Testis (tissue), 2 donors: ENCODE measurements at regions not wholly inside any gene's neighbourhood (a gene's known extent, or its start where the extent isn't known, plus 50 kb on each side); places are given as distances from the start of the nearest gene placed in this dataset.

Experiments
- DNase-seq: peaks from one replicate; pipeline ENCODE4 v3.0.0-alpha.2; 2019
- H3K27ac ChIP-seq, 2 donors: fragments of 200-600 bp; sonication (generic); one replicate each; pipeline ENCODE4 v1.5.1; 2019
- H3K27me3 ChIP-seq: fragments of 200-600 bp; sonication (generic); one replicate; pipeline ENCODE4 v1.5.1; 2019
- H3K36me3 ChIP-seq: fragments of 200-600 bp; sonication (generic); one replicate; pipeline ENCODE4 v1.5.1; 2017; ENCODE audit warnings: low read depth; ENCODE audit errors: missing control alignments
- H3K4me1 ChIP-seq: fragments of 200-600 bp; sonication (generic); one replicate; pipeline ENCODE4 v1.5.1; 2019
- H3K4me3 ChIP-seq, 2 donors: fragments of 200-600 bp; sonication (generic); one replicate each; pipeline ENCODE4 v1.5.1; 2017 to 2019
- H3K9me3 ChIP-seq: fragments of 200-600 bp; sonication (generic); one replicate; pipeline ENCODE4 v1.5.1; 2017
- POLR2A ChIP-seq: fragments of 450-650 bp; IDR thresholded peaks from one replicate; pipeline ENCODE4 v1.6.1; 2017; ENCODE audit warnings: antibody characterized with exemption, mild to moderate bottlenecking, moderate library complexity
- WGBS, 2 donors: methylation state at CpG; one replicate each; pipeline ENCODE4 v1.1.5; 2018; 5-methylcytosine and 5-hydroxymethylcytosine counted together
- intact Hi-C: fragments of 100-400 bp; cut with DNase I; formaldehyde crosslinking; loops from one replicate; pipeline ENCODE4 v1.15.1; 2023; ENCODE audit warnings: low total_unique reads
- TF ChIP-seq, protein P1 (sequence below), 3 experiments: fragments of 450-650 bp in 2 of 3; fragments of 200-600 bp in 1 of 3; sonication (generic) in 1 of 3; IDR thresholded peaks; one replicate each; pipeline ENCODE4 v1.5.1; 2016 to 2019; ENCODE audit warnings: antibody characterized with exemption in 3 of 3, mild to moderate bottlenecking in 2 of 3, moderate library complexity in 1 of 3

DNA sequence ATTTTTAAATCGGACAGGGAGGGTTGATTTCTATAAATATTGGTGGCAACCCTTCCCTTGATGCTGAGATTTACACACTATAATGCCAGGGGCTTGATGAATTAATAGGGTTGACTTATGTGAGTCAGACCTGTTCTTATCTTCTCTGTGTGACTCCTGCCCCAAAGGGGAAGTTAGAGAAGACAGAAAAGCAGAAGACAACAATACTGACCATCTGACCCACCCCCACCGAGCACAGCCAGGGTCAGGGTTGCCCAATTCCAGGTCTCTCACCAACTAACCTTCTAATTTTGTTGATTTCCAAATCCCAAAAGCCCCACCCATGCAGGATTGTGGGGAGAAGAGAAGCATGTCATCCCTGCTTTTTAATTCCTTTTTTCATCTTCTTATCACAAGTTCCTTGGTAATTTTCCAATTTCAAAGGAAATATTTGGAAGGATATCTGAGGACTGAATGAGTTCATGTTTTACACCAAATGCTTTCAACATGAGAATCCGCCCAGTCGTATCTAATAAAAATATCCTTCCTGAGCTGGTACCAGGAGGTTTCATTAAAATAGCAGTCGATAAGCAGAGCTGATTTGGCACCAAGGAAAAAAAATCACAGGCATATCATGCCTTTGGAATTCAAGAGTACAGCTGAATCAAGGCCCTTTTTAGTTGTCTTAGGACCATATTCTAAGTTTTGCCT, 603.4 kb upstream of the CDH11 start:
- intact Hi-C loops: no loop called here
- Histone ChIP-seq H3K4me3 (no peak overlapping the region), H3K36me3 (no peaks in the 10 kb centered on the region), H3K4me1 (peaks cover 13% of the 10 kb centered on the region), H3K9me3 (no peaks in the 10 kb centered on the region), H3K27ac (no peak overlapping the region), H3K27me3 (no peaks in the 10 kb centered on the region)
- 41 to 54% methylated on average over 5 of the region's 5 CpGs for WGBS, 2 donors
- DNase-seq: no peak
- no peak for TF ChIP-seq POLR2A
- TF ChIP-seq, protein P1, sequence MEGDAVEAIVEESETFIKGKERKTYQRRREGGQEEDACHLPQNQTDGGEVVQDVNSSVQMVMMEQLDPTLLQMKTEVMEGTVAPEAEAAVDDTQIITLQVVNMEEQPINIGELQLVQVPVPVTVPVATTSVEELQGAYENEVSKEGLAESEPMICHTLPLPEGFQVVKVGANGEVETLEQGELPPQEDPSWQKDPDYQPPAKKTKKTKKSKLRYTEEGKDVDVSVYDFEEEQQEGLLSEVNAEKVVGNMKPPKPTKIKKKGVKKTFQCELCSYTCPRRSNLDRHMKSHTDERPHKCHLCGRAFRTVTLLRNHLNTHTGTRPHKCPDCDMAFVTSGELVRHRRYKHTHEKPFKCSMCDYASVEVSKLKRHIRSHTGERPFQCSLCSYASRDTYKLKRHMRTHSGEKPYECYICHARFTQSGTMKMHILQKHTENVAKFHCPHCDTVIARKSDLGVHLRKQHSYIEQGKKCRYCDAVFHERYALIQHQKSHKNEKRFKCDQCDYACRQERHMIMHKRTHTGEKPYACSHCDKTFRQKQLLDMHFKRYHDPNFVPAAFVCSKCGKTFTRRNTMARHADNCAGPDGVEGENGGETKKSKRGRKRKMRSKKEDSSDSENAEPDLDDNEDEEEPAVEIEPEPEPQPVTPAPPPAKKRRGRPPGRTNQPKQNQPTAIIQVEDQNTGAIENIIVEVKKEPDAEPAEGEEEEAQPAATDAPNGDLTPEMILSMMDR (IDR thresholded peaks at IDR 0.05): no peak

DNA sequence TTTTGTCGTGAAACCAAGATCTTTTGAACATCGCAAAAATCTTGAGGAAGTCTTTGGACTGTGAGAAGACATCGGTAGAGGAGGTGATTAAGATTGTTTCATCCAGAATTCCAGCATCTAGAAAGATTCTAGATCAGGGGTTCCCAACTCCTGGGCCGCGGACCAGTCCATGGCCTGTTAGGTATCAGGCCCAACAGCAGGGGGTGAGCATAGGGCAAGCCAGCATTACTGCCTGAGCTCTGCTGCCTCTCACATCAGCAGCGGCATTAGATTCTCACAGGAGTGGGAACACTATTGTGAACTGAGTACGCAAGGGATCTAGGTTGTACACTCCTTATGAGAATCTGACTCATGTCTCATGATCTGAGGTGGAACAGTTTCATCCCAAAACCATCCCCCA, 600.6 kb upstream of the CDH11 start:
- no peaks in the 10 kb centered on the region for H3K9me3 ChIP-seq
- intact Hi-C loops: no loop called here
- no peak overlapping the region for H3K4me3 ChIP-seq
- H3K36me3 ChIP-seq: no peaks in the 10 kb centered on the region
- TF ChIP-seq, protein P1 (IDR thresholded peaks at IDR 0.05): no peak
- no peak for TF ChIP-seq POLR2A
- H3K27me3 ChIP-seq: no peaks in the 10 kb centered on the region
- DNase-seq: no peak
- no peak overlapping the region for H3K27ac ChIP-seq
- H3K4me1 ChIP-seq: peaks cover 9% of the 10 kb centered on the region
- 95 to 97% methylated on average over 7 of the region's 7 CpGs for WGBS, 2 donors

DNA sequence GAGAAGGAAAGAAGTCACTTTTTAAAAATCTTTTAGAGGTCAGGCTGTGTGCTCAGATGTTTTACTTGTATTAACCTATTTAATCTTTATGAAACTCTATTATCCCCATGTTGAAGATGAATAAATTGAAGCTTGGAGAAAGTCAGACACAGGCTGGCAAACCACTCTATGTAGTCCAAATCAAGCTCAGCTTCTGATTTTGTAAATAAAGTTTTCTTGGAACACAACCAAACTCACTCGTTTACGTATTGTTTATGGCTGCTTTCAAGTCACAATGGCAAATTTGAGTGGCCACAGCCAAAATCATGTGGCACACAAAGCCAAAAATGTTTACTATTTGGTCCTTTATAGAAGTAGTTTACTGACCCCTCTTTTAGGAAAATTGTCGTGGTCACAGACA, 596.0 kb upstream of the CDH11 start:
- Histone ChIP-seq H3K9me3 (no peaks in the 10 kb centered on the region), H3K4me3 (no peak overlapping the region), H3K36me3 (no peaks in the 10 kb centered on the region), H3K27me3 (no peaks in the 10 kb centered on the region), H3K4me1 (no peaks in the 10 kb centered on the region), H3K27ac (no peak overlapping the region)
- intact Hi-C loops: no loop called here
- no peak for DNase-seq
- WGBS, 2 donors: 82 to 87% methylated on average over 3 of the region's 3 CpGs
- no peak for TF ChIP-seq POLR2A
- TF ChIP-seq, protein P1 (IDR thresholded peaks at IDR 0.05): no peak

DNA sequence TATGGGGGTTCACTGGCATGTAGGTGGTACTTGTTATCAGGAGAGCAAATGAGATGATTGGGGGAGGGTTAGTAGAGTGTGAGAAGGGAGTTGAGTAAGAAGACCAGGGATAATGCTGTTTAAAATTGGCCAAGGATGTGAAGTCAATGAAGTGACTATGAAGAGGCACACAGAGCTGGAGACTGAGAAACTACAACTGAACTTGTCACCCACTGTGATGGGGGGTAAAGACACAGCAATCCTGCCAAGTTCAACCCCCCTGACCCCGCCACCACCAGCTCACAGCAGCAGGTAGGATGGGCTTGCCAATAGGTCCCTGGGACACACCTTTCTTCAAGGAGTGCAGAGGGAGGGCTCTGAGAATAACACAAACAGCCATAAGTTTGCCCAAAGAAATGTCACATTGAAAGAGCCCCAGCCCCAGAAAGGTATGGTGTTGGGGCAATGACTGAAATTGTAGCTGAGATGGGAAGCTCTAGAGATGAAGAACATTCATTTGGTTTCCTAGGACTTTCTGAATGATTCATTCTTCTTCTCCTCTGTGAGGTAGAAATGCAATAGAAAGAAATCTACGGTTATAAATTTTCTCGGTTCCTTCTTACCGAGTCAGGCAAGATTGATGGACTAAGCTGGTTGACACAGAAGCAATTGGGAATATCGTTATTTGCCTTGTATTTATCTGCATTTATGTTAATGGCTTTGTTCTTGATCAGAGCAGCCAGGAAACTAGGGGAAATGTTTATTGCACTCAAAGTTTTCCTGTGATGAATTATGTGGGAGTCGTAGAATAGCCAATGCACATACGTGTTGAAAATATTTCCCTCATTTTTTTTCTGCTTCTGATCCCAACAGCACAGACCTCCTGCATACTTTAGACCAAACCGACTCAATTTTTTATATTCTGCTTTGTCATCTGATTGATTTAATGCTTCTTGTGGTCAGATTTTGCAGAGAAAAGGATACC, 595.2 kb upstream of the CDH11 start:
- no peak for TF ChIP-seq POLR2A
- TF ChIP-seq, protein P1 (IDR thresholded peaks at IDR 0.05): no peak
- Histone ChIP-seq H3K4me3 (no peak overlapping the region), H3K27me3 (no peaks in the 10 kb centered on the region), H3K4me1 (no peaks in the 10 kb centered on the region), H3K9me3 (no peaks in the 10 kb centered on the region), H3K27ac (no peak overlapping the region), H3K36me3 (no peaks in the 10 kb centered on the region)
- no peak for DNase-seq
- intact Hi-C loops: no loop called here
- 56 to 66% methylated on average over 8 of the region's 8 CpGs for WGBS, 2 donors
